Suppressor macrophage treated with lipopolysaccharide for 4 hours (primary cell): ENCODE measurements at regions not wholly inside any gene's neighbourhood (a gene's known extent, or its start where the extent isn't known, plus 50 kb on each side); places are given as distances from the start of the nearest gene placed in this dataset.

Source experiments
- DNase-seq: peaks from one replicate; pipeline ENCODE4 v3.0.0-alpha.2; 2020

DNA sequence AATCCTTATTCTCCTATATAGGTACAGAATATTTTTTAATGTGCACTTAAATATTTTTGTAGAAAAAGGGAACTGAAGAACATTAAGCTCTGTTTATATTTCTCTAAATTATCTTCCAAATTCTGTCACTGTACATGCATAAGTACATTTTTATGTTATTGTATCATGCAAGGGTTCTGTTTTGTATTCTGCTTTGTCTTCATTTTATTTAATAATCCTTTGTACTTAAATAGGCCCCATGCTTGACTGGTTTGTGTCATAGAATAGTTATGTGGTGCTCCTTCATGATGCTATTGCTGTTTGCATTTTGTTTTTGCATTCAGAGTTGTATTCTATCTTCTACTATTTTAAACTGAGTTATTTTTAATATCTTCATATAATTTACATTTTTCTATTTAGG, 111.9 kb upstream of the EDNRA start:
- no peak for DNase-seq

DNA sequence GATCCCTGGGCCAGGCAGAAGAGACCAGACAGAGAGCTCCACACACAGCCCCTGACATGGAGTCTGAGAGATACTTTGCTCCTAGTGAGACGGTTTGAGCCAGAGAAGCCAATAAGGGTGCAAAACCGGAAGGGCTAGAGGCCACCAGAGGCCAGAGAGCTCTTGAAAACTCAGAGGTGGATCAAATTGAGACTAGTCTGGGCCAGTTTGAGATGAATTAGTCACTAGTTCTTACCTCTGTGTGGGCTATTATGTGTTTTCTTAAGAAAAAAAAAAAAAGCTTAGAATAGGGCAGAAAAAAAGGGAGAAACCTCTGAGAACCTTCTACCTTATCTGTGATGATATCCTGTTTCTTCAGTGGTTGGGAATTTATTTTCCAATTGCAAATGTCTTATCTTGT, 110.4 kb upstream of the EDNRA start:
- no peak for DNase-seq

DNA sequence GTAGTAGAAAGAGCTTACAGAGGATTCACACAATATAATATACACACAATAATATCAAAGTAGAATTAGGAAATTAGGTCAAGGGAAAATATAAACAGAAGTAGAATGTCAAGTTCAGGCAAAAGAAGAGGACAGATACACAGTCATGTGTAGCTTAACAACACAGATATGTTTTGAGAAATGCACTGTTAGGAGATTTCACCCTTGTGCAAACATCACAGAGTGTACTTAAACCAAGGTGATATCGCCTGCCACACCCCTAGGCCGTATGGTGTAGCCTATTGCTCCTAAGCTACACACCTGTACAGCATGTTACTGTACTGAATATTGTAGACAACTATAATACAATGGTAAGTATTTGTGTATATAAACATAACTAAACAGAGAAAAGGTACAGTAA, 110.0 kb upstream of the EDNRA start:
- no peak for DNase-seq

DNA sequence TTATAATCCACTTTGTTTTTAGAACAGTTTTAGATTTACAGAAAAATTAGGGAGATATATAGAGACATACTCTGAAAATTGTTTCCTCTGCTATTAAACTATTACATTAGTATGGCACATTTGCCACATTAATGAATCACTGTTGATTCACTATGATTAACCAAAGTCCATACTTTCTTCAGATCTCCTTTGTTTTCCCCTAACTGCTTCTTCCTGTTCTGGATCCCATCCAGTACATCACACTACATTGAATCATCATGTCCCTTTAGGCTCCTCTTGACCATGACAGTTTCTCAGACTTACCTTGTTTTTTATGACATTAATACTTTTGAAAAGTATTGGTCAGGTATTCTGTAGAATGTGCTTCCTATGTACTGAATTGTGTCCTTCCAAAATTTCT, 109.2 kb upstream of the EDNRA start:
- no peak for DNase-seq

DNA sequence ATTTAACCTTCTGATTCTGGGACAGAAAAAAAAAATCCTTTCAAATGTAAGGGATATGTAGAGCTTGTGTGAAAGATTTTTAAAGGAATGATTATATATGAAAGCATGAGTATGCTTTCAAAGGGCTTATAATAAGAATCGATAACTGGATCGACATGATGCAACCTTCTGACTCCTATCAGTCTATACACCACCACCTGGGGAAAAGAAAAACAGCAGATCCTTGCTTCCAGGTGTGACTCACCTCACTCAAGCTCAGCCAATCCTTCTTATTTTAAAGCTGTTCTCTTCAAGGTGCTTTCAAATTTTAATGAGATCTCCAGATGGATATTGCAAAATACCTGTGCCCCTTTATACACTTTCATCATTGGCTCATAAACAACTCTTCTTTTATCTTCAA, 102.1 kb upstream of the EDNRA start:
- DNase-seq = no peak

DNA sequence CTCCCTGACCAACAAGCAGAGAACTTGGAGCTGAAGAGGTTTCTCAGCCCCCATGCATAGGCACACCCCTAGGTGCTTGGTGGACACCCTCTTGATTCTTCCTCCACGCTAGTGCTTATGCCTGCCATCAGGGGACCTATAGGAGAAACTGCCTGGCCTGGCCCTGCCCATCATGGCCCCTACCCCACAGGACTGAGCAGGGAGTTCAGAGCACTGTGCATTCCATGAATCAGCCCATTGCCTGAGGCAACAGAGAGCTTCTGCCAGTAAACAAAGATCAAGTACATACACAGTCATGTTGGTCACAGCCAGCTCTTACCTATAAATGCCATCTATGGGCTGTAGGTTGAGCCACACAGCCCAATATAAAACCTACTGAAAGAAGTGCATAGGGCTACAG, 99.1 kb upstream of the EDNRA start:
- DNase-seq = no peak

DNA sequence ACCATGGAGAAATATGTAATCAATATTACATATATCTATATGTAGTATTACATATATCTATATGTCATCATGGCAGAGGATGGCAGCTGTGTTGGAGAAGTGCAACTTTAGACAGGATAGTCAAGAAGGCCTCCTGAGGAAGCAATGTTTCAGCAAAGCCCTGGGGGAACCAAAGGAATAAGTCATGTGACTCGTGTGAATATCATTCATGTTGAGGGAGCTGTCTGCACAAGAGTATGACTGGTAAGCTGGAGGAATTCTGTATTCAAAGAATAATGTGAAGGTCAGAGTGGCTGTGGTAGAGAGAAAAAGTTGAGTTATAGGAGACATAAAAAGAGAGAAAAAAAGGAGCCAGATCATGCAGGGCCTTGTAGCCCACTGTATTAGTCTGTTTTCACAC, 92.9 kb upstream of the EDNRA start:
- no peak for DNase-seq

DNA sequence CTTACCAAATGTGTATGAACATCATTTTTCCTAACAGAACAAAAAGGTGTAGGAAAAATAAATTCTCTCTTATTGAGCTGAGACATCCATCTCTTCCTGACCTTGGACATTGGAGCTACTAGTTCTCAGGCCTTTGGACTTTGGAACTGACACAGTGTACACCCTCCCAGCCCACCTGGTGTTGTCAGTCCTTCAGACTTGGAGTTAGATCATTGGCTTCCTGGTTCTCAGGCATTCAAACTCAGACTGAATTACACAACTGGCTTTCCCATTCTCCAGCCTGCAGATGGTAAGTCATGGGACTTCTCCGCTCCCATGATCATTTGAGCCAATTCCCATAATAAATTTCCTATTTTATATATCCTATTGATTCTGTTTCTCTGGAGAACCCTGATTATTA, 84.8 kb upstream of the EDNRA start:
- no peak for DNase-seq

DNA sequence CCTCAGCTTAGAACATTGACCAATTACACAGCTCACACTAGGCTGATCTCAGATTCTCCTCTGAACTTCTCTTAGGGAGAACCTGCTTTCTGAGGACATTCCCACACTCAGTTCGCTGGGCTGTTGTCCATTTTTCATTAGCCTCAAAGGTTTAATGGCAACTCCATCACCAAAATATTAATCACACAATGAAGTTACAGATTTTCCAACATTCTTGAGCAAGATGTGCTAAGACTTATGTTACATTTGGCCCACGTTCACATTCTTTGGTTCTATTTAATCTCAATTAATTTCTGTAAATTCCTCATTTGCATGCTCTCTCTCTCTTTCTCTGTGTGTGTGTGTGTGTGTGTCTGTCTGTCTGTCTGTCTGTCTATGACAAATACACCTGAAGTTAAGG, 82.3 kb upstream of the EDNRA start:
- DNase-seq = no peak

DNA sequence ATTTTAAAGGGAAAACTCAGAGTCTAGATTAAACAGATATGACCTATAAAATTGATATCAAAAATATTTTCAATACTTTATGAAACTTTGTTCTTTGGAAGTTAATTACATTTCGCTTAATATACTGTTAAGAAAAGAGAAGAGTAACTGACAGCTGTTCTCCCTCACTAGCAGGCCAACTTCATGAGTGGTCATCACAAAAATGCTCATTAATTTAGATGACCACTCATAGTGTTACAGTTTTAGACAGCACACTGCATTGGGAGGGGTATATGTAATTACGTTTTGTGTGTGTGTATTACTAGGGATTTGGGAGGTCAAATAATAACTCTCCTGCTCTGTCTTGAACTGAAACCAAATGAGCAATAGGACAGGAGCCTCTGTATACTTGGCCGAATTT, 80.2 kb upstream of the EDNRA start:
- DNase-seq = no peak

DNA sequence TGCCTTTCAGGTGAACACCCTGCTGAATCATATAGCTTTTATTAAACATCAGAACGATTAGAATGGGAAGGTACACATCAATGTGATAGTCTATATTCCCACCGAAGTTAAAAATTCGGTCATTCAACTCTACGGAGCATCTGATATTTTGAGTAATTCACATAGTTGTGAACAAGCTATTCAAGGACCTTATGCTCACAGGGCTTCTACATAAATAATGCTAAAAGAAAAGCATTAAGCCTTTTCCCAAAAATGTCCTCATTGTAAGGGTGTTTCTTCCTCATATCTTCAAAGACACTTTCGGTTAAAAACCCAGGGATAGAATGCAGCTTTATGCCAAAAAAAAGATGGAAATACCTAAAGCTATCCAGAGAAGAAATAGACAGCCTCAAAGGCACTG, 79.7 kb upstream of the EDNRA start:
- DNase-seq = no peak

DNA sequence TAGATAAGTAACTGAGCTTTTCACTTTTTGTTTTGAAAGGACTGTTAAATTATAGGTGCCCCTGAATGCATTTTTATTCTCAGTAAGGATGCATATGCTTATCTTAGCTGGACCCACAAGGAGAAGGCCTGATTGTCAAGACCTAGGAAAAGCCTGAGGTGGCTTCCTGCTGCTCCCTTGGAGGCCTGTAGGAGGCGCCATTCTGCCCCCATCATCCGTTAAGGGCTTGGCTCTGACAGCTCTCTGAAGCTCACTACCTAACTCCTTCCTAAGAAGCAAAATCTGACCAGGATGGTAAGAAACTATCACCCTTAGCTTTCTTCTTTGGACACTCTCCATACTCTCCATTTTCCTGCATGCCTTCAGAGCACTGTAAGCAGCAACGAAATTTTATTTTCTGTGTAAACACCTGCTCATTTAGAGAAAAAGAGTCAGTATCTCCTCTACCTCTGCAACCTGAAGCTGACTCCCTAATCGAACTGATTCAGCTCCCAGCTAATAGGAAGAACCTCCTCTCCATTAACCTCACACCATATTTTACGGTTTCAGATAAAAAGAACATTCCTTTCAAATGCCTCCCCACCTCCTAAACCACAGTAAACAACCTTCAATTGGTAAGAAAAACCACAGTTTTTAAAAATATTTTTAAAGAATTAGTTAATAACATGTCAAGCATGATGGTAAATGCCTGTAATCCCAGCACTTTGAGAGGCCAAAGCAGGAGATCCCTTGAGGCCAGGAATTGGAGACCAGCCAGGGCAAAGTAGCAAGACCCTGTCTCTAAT, 73.4 kb upstream of the EDNRA start:
- no peak for DNase-seq

DNA sequence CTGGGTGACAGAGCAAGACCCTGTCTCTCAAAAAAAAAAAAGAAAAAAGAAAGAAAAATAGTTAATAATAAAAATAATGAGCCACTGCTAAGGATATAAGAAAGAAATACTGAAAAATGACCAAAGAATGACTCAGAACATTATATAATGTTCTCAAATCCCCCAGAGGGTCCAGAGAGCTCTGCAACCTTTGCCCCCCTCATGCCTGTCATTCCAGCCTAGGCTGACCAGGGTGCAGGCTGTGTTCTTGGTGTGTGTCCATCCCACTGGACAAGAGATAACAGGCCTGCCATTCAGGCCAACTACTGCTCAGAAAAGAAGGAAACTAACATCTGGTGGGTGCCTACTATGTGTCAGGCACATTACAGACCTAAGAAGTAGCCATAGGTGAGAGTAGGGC, 72.7 kb upstream of the EDNRA start:
- no peak for DNase-seq

DNA sequence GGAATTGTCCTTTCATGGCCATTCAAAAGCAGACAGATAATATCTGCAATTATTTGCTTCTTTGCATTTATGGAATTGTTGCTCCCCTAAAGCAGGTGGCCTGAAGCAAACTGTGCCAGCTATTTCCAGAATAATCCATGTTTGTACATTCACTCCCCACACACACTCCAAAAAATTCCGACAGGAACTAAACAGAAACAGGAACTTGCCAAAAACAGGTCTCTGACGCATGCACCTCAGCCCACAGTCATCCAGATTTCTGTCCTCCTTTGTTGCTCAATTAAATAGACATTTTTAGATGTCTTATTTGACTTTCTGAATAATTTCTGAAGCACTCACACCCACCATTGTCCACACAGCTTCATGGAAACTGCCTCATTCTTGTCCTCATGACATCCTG, 71.5 kb upstream of the EDNRA start:
- DNase-seq = no peak

DNA sequence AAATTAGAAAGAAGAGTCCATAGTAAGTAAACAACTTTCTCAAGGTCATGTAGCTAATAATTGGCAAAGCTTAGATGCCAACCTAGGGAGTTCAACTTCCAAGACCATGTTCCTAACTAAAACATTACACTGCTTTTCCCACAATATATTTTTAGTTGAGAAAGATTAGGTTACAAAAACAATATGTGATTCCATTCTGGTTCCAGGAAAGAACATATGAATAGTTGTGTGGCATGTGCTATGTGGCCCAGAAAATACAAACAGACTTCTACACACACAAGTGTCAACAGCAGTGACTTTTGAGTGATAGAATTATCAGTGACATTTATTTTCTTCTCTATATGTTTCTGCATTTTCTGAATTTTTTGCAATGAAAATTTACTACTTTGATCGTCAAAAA, 62.7 kb upstream of the EDNRA start:
- DNase-seq = no peak

DNA sequence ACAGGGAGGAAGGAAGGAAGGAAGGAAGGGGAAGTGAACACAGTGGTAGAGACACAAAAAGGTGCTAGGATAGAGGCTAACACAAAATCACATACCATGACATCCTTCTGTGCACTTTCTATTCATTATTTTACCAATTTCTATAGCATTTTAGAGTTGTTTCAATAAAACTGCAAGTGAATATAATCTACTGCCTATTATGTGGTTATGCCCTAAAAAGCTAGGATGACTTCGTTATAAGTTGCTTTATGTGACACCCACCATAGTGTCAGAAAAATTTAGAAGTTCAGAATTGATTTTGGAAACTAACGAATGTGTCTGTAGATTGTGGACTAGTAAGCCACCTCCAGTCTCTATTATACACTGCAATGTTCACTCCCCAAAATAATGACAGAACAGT, 59.4 kb upstream of the EDNRA start:
- no peak for DNase-seq

DNA sequence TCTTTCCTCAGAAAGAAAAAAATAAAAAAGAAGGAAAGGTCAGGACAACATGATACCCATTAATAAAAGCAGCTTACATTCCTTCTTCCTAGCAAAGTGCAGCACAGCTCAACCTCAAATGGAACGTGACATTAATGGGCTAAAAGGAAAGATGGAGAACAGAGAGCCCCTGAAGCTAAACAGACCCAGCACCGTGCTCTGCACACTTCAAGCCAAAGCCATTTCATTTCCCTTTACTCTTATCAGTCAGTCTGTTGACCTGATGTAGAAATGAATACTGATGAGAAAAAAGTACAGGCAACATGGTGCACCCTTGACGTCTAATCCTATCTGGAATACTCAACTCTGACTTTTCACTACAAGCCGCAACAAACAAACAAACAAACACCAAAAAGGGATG, 57.7 kb upstream of the EDNRA start:
- DNase-seq = no peak

DNA sequence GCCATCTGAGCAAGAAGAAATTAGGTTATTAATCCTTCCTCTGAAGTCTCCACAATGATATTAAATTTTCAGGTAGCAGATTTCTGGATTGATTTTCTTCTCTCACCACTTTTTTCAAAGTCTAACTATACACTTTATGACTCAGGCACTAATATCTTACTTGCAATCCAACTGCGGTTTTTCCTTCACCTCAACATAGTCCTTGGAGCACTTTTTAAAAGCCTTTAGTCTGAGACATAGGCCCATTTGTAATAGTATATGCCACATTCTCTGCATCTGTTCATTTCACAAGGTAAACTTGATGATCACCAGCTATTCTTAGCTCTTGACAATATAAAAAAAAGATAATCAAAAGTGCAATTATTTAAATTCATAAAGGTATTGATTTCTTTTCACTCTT, 55.9 kb upstream of the EDNRA start:
- DNase-seq = no peak

DNA sequence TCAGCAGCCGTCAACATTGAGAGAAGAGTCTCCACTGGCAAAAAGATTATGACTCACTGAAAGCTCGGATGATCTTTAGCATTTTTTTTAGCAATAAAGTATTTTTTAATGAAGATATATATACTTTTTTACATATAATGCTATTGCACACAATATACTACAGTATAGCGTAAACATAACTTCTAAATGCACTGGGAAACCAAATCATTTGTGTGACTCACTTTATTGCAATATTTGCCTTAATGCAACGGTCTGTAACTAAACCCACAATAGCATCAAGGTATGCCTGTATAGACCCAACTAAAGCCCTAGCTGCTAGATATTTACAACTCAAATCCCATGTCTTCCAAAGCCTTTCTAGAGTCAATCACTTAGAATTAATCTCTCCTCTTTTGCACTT, 52.3 kb upstream of the EDNRA start:
- no peak for DNase-seq

DNA sequence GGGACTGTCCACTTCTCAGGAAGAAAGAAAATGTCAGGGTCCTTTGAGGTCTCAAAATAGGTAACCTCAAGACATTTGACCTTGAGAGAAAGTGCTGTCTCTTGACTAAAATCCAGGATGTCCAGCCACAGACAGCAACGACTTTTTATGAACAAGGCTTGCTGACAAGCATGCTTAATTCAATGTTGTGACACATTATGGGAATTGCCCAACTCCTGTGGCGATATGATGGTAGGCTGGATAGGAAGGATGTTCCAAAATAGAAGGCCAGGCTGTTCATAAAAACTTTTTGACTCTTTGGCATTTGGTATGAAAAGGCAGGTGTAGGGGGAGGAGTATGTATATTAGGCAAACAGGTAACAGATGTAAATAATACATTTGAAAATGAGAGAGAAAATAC, 50.8 kb upstream of the EDNRA start:
- no peak for DNase-seq
